ENCODE measurements at regions not wholly inside any gene's neighbourhood (a gene's known extent, or its start where the extent isn't known, plus 50 kb on each side); places are given as distances from the start of the nearest gene placed in this dataset.
"Not testable (repeated sequence)": the region's sequence is repeated elsewhere in the genome, so short reads cannot be mapped to it uniquely, and the experiment has no call there.

DNA sequence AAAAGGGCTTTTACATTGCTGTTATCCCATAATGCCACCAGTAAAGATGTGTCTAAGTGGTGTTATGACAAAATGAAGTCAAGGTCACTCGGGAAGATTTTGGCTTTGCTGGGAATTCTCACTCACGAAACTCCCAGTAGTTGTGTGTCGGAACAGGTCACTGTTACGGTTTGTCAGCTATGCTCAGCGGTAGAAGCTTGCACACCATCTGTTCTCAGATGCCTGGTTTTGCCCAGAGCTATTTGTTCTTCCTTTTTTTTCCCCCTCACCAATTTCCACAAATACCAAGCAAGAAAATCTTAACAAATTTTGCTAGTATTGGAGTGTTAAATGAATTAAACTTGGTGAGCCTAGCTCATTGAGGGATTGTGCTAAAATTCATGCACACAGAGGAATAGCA lies 915.1 kb downstream of the MCTP2 start:
- DNase-seq: no peak
- intact Hi-C loops (cut with micrococcal nuclease): no loop called here
- ATAC-seq: no peak

DNA sequence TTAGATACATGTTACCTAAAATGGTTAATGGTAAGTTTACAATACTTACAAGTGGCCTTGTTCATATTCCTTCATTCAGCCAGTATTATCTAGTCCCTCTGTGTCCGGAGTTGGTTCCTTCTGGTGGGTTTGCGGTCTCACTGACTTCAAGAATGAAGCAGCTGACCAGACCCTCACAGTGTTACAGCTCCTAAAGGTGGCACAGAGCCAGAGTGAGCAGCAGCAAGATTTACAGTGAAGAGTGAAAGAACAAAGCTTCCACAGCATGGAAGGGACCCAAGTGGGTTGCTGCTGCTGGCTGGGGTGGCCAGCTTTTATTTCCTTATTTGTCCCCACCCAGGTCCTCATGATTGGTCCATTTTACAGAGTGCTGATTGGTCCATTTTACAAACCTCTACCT lies 916.8 kb downstream of the MCTP2 start:
- DNase-seq (no peak), ATAC-seq (no peak)
- intact Hi-C loops (cut with micrococcal nuclease): no loop called here

DNA sequence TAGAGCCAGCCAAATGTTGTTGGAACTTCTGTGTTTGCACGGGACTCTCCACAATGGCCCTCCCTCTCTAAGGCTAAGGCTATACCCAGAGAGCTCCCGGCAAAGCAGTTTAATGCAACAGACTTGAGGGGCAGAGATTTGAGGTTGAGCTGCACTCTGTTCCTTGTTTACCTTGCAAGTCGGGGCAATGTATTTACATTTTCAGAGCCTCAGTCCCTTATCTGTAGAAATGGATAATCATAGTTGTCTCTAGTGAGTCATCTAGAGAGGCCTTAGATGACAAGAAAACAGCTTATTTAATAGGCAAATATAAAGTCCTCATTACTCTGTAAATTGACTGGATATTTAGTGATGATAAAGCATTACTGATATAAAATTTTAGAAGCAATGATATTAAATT lies 917.7 kb downstream of the MCTP2 start:
- intact Hi-C loops (cut with micrococcal nuclease): no loop called here
- no peak for ATAC-seq
- DNase-seq: no peak

DNA sequence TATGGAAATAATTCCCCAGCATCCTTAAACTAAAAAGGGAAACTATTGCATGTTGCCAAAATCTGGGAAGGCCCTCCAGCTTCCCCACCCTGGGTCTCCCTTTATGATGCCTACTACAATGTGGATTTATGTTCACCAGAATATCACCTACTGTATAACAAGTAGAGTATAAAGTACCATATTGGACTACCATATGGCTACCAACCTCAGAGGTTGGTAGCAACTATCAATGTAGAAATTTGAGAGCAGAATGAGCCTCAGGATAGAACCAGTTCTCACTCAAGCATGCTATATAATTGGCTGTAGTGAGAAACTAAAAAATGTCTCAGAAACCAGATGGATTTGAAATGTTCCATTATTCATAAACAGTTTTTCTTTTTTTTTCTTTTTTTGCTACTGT lies 918.4 kb downstream of the MCTP2 start:
- ATAC-seq: no peak
- intact Hi-C loops (cut with micrococcal nuclease): no loop called here
- no peak for DNase-seq

DNA sequence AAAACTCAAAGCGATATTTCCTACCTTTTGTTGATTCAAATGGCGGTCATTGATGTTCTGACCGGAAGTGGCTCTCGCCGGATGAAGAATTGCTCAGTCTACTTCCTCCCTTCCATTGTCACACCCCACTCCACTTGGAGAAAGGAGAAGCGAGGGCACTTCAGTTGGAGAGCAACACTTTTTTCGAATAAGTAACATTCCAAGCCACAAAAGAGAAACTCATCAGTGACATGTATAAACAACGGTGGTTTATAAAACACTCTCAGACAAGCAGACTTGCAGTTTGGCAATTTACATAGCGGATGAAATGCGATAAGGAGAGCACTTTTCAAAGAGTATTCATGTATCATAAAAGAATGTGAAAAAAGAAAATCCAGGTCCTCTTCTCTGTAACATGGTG lies 919.1 kb downstream of the MCTP2 start:
- intact Hi-C loops (cut with micrococcal nuclease): no loop called here
- no peak for ATAC-seq

DNA sequence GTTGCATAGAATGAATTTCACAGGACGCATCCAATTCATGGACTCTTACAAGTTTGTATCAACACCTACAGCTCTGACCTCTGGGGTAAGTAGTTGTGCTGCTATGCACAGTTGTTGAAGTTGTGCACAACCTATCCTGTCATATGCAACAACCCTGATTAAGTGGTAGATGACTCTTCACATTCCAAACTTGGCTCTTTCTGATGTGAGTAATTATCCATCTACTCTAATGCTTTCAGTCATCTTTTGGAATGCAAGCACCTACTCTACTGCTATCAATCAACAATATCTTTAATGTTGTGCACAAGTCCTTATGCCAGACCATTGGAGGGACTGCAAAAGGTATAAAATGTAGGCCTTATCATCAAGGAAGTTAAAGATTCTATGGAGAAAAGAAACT lies 921.4 kb downstream of the MCTP2 start:
- intact Hi-C loops (cut with micrococcal nuclease): no loop called here
- ATAC-seq: no peak
- no peak for DNase-seq

More for the DNA sequence above, 919.1 kb downstream of the MCTP2 start:
- no peak for DNase-seq

DNA sequence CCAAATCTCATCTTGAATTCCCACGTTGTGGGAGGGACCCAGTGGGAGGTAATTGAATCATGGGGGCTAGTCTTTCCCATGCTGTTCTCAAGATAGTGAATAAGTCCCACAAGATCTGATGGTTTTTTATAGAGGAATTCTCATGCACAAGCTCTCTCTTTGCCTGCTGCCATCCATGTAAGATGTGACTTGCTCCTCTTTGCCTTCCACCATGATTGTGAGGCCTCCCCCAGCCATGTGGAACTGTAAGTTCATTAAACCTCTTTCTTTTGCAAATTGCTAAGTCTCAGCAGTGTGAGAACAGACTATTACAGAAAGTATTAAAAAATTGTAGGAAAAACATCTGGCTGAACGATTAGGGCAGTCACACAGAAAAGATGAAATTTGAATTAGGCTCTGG lies 921.8 kb downstream of the MCTP2 start:
- intact Hi-C loops (cut with micrococcal nuclease); ATAC-seq; DNase-seq: not testable (repeated sequence)

DNA sequence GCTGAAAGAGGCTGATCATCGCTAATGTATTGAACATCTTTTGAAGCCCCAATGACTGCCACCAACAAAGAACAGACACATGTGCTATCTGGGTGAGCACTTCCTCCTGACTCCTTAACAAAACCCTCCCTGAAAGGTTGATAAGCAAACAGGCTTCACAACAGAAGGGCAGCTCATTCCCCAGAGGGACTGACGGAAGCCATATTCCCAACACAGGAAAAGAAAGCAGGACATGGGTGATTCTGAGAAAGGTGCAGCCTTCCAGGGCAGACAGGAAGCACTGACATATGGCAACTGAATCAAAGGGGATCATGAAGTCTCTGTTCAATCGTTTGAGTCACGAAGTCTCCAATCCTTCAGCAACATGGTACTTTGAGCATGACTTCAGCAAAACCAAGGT lies 929.0 kb downstream of the MCTP2 start:
- intact Hi-C loops (cut with micrococcal nuclease): no loop called here
- DNase-seq: no peak
- peak; percentile 54 for ATAC-seq

DNA sequence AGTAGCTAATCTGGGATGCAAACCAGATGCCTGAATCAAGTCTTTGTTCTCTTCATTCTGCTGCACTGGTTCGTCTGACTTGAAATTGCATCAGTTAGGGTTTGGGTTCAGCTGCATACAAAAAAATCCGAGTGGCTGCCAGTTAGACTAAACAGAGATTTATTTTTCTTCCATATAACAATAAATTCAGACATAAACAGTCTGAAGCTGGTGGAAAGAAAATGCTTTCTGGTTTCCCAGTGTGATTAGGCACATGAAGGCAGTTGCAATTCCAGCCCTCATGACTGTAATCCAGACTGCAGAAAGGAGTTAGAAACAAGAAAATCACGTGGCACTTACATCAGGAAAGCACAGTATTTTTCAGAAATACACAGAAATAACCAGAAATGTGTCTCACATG lies 930.7 kb downstream of the MCTP2 start:
- ATAC-seq (no peak), DNase-seq (no peak)
- intact Hi-C loops (cut with micrococcal nuclease): no loop called here

DNA sequence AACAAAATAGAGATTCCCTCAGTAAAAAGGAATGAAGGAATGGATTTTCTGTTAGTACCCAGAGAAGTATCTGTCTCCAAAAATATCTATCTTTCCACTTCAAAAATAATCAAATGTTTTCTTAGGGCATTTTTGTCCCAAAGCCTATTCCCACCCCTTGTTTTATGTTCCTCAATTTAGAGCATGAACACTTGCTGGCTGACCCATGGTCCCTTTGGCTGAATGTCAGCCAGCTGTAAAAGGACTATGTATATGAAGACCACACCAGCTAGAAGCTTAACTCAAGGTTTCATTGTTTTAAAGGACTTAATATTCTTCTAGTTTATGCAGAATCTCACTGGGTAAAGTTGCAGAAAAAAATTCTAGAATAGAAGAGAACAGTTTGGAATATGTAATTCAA lies 931.2 kb downstream of the MCTP2 start:
- intact Hi-C loops (cut with micrococcal nuclease): no loop called here
- no peak for DNase-seq
- no peak for ATAC-seq

DNA sequence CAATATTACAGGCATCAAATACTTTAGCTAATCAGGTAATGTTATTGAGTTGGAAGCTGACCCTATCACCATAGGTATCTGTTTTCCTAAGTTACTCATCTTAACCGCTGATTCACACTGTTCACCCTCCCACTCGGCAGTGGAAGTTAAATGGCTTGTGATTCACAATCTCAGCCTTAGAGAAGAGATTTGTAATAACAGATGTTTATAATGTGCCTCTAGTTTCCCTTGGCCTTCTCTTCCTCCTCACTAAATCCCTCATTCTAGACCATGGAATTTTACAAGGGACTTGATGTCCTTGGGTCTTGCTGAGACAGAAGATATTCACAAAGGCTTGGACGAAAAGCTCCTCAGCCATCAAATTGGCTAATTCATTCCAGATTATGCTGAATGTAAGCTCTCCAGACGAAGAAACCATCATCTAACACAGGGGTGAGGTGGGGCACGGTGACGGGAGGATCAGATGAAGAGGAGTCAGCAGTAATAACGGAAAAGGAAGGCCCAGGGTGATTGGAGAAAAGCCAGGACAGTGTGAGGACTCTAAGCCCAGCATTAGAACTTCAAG lies 931.7 kb downstream of the MCTP2 start:
- no peak for ATAC-seq
- DNase-seq: no peak
- intact Hi-C loops (cut with micrococcal nuclease): no loop called here

DNA sequence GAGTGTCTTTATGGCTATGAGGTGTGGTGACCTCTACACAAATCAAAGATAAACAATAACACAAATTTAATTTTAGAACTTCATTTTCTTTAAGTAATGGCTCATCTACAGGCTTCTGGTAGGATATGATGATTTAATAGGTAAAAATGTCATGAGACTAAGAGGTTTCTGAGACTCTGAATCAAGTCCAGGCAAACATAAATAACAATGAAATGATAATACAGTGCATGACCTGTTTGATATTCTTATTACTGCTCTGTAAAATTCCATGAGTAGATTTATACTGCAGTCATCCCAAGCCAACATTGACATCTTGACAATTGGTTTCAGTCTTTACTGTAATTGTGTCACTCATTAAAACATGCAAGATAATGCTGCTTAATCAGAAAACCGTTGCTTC lies 936.8 kb downstream of the MCTP2 start:
- no peak for ATAC-seq
- intact Hi-C loops (cut with micrococcal nuclease): no loop called here
- no peak for DNase-seq

DNA sequence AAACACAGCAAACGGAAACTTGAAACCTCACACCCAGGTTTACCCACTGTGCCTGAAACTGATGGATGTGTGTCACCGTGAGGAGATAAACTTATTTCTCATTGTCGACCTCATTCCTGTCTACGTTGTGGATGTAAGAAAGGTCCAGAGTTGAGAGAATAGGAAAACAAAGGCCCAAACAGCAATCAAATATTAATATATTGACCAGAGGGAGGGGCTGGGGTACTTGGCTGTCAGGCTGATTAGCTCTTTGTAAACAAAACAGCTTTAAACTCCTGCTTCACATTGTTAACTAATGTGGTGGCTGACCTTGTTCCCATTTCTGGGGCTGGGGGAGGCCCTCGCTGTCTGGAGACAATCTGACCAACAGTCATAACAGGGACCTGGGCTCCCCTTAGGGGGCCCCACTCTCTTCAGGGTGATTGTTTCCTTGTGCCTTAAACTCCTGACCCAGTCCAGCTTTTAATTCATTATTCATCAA lies 937.6 kb downstream of the MCTP2 start:
- ATAC-seq (no peak), DNase-seq (no peak)
- intact Hi-C loops (cut with micrococcal nuclease): no loop called here

DNA sequence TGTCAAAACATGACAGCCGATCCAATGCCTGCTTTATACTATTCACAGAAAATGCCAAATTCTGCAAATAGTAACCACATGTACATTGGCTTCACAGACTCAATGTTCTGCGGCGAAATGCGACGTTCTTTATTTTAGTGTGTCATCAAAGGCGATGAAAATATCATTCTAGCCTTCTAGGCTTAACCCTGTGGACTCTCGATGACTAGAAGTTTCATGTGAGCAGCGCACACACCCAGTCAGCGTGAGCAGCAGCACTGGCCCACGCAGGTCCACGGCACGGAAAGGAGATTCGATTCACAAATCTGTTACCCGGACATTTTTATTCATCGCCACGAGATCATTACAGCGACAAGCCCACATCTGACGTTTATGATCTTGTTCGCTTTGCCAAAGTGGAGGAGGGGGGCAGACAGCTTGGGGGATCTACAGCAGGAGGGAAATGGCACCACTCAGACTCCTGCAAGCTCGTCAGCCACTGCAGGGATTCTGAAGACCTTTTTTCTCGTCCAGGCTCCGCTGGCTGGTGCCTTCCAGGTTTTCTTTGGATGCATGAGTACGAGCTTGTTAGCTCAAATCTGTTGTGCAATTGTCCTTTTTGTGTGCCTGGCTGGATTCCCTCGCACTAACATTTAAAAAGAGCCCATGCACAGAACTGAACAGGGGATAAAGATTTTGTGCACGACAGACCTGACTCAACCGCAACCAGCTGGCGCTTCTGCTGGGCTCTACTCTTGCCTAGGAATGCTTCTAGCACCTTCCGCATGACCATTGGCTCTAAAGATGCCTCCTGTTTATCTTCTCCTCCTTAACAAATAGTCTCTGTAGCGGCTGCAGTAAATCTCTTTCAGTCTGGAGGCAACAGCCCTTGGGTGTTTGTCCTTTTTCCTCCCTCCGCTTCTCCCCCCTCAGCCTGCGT lies 938.4 kb downstream of the MCTP2 start:
- intact Hi-C loops (cut with micrococcal nuclease): no loop called here
- ATAC-seq (no peak), DNase-seq (no peak)

DNA sequence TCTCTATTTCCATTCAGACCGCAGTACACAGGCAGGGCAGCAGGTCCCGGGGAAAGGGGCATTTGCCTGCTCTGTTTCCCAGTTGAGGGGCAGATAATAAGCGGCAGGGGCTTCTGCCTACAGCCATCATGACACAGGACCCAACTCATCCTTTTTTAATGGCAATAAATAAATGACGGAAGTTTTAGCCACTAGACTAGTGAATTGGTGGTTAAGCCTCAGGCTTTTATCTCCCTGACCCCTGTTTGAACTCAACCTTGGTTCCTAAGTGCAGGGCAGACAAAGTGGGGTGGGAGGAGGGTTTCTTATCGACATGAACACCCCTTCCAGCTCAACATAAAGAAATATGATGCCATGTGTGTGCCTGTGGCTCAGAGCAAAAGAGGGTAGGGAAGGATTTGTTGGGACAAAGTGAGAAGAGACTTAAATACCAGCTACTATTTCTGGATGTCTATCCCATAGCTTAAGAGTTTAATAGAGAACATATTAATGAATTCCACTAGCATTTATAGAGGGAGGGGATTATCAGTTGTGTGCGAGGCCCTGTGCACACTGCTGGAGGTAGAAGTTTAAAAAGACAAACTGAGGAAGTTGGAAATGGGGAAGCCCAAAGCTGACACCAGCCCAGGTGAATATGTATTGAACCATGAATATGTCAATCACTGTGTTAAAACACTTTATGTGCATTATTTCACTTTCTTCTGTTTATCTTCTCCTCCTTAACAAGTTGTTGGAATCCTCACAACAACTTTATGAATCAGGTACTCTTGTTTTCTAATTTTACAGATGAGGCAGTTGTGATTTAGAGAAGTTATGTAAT lies 939.4 kb downstream of the MCTP2 start:
- ATAC-seq: no peak
- no peak for DNase-seq
- intact Hi-C loops (cut with micrococcal nuclease): no loop called here

DNA sequence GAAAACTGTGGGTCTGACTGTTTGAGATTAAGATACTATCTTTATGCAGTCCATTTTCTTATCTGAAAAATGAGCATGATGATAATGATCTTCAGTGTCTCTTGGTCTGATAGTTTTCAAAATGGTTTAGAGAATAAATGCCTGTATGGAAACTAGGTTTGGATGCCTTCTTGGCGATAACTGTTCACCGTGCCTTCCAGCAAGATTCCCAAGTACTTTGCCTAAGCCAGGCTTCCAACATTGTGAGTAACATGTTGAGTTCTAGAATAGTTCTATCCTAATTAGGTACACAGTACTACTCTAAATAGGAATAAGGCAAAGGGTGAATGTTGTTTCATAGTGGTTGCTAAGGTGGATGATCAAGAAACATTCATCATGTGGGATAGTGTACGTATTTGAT lies 940.2 kb downstream of the MCTP2 start:
- DNase-seq (no peak), ATAC-seq (no peak)
- intact Hi-C loops (cut with micrococcal nuclease): no loop called here

DNA sequence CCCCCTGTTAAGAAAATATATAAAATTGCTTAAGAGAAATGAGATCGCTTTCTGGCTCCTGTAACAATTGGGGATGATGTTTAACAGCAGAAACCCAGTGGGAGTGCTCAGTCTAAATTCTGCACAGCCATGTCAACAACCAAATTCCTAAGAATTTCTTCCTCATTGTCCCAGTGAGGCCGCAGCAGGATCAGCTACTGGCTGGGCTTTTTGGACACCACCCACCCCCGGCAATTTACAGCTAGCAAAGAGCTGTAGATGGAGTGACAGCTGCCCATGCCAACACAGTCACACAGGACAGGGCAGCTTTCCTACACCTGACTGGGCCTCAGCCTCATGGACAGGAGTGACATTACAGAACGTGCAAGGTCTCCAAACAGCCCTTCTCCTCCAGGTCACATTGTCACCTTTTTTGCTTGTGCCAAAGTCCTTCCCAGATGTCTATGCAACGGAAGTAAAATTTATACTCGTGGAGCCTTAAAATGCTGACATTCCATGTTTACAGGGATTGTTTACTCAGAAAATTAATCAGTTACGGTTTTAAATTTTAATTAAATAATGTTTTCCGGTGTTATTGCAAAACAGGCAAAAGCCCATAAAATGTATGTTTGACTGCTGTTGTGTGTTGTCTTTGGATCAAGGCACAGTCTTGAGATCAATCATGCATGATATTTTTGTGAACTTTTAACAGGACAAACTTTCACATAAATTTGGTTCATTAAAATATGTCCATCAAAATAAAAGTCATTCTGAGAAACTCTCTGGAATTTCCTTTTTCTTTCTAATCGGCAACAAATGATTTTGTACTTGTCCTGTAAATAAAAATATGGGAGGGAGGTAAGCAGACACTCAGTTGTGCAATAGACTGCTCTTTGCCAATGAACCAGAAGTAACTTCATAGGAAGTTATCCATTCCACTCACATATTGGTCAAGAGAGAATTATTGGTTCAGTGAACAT lies 943.2 kb downstream of the MCTP2 start:
- intact Hi-C loops (cut with micrococcal nuclease): no loop called here
- peak; percentile 47 for ATAC-seq
- DNase-seq: no peak

DNA sequence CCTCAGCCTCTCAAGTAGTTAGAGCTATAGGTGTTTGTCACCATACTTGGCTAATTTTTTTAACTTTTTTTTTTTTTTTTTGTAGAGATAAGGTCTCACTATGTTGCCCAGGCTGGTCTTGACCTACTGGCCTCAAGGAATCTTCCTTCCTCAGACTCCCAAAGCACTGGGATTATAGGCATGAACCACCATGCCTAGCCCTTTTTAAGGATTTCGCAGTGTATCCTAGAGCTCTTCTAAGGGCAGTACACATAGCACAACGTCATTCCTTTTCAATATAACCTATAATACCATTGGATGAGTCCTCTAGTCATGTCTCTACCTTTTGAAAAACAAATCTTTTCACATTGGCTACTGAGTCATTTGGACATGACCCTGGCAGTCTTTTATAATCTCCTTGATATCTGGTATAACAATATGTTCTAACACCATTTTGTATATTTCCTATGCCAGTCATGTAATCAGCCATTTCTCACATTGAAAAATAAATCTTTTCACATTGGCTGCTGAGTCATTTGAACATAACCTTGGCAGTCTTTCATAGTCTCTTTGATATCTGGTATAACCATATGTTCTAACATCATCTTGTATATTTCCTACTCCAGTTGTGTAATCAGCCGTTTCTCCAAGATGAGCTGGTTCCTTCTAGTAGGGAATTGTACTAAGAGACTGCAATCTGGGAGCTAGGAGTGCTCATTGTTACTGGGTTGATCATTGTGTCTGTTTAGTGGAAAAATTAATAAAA lies 944.7 kb downstream of the MCTP2 start:
- DNase-seq: no peak
- intact Hi-C loops (cut with micrococcal nuclease): no loop called here

More for the DNA sequence above, 944.7 kb downstream of the MCTP2 start:
- ATAC-seq: no peak
